ENCODE measurements at regions not wholly inside any gene's neighbourhood (a gene's known extent, or its start where the extent isn't known, plus 50 kb on each side); places are given as distances from the start of the nearest gene placed in this dataset.

DNA sequence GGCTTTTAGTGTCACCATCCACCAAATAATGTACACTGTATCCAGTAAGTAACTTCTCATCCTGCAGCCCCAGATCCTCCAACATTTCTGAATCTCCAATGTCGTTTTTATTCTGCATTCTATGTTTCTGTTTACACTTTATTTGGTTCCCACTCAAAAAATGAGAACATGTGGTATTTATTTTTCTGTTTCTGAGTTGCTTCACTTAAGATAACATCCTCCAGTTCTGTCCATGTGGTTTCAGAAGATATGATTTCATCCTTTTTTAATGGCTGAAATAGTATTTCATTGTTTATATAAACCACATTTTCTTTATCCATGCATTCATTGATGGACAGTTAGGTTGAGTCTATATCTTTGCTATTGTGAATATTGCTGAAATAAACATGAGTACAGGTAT lies 677.3 kb upstream of the FTMT start:
- no peak for DNase-seq (ENCODE audit: low read depth, low spot score)
- in situ Hi-C loops (cut with HindIII; ENCODE audit: low sequenced_read_pairs) = no loop called here
- TF ChIP-seq, protein P1, sequence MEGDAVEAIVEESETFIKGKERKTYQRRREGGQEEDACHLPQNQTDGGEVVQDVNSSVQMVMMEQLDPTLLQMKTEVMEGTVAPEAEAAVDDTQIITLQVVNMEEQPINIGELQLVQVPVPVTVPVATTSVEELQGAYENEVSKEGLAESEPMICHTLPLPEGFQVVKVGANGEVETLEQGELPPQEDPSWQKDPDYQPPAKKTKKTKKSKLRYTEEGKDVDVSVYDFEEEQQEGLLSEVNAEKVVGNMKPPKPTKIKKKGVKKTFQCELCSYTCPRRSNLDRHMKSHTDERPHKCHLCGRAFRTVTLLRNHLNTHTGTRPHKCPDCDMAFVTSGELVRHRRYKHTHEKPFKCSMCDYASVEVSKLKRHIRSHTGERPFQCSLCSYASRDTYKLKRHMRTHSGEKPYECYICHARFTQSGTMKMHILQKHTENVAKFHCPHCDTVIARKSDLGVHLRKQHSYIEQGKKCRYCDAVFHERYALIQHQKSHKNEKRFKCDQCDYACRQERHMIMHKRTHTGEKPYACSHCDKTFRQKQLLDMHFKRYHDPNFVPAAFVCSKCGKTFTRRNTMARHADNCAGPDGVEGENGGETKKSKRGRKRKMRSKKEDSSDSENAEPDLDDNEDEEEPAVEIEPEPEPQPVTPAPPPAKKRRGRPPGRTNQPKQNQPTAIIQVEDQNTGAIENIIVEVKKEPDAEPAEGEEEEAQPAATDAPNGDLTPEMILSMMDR (IDR thresholded peaks at IDR 0.05; ENCODE audit: low read depth, low read length) = no peak
- H3K4me3 ChIP-seq (ENCODE audit: low read depth, low read length) = no peak overlapping the region

DNA sequence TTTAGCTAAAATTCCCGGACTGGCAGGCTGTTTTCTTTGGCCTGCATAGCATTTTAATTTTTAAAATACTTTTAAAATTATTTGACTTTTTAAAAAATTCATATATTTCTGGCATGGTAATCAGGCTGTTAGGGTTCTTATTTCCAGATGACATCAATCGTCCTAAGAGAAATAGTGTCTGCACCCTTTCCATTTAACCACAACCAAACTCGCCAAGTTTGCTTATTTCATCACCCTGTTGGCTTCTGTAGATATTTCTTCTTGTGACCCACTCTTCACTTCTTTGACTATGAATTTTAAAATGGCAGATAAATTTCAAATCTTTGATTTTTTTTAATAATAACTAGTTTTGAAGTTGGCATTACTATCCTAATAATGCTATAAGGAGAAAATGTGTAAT lies 675.7 kb upstream of the FTMT start:
- in situ Hi-C loops (cut with HindIII; ENCODE audit: low sequenced_read_pairs) = no loop called here
- no peak for DNase-seq (ENCODE audit: low read depth, low spot score)
- TF ChIP-seq, protein P1 (IDR thresholded peaks at IDR 0.05; ENCODE audit: low read depth, low read length) = no peak
- no peak overlapping the region for H3K4me3 ChIP-seq (ENCODE audit: low read depth, low read length)

DNA sequence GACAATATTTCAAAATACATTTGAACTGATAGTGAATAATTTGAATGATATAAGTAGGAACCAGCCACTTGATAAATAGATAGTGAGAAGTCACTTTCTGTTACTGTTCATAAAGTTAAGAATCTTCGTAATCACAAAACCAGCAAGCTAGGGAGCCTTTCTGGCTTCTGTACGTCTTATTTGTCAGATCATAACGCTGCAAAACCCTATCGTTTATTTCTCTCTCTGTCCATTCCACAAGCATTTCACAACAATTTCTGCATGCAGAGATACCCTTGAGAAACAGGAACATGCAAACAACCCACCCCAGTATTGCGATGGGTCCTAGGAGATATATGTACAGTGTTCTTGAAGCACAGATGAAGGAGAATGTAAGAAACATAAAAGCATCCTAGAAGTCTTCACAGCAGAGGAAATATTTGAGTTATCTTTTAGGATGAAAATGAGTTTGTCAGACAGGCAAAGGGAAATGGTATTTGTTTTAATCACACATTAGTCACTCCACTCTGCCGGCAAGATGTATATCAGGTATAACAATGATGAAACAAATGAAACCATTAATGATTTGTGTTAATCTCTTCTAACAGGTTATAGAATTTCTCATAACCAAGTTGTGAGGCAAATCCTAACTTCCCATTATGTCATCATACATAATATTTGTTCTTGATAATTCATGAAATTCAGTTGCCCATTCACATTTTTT lies 668.7 kb upstream of the FTMT start:
- in situ Hi-C loops (cut with HindIII; ENCODE audit: low sequenced_read_pairs) = no loop called here
- TF ChIP-seq, protein P1 (IDR thresholded peaks at IDR 0.05; ENCODE audit: low read depth, low read length) = no peak
- DNase-seq (ENCODE audit: low read depth, low spot score) = no peak
- H3K4me3 ChIP-seq (ENCODE audit: low read depth, low read length) = no peak overlapping the region

GRCh38 chr5:121188849-121189248 lies 662.8 kb upstream of the FTMT start:
- no peak overlapping the region for H3K4me3 ChIP-seq (ENCODE audit: low read depth, low read length)
- in situ Hi-C loops (cut with HindIII; ENCODE audit: low sequenced_read_pairs) = no loop called here
- TF ChIP-seq, protein P1 (IDR thresholded peaks at IDR 0.05; ENCODE audit: low read depth, low read length) = no peak
- DNase-seq (ENCODE audit: low read depth, low spot score) = no peak

GRCh38 chr5:121189342-121190305 lies 662.1 kb upstream of the FTMT start:
- H3K4me3 ChIP-seq (ENCODE audit: low read depth, low read length) = no peak overlapping the region
- in situ Hi-C loops (cut with HindIII; ENCODE audit: low sequenced_read_pairs) = no loop called here
- TF ChIP-seq, protein P1 (IDR thresholded peaks at IDR 0.05; ENCODE audit: low read depth, low read length) = no peak
- peak; percentile 79 for DNase-seq (ENCODE audit: low read depth, low spot score)

GRCh38 chr5:121199216-121199999 lies 652.3 kb upstream of the FTMT start:
- in situ Hi-C loops (cut with HindIII; ENCODE audit: low sequenced_read_pairs) = no loop called here
- TF ChIP-seq, protein P1 (IDR thresholded peaks at IDR 0.05; ENCODE audit: low read depth, low read length) = no peak
- peak; percentile 55 for DNase-seq (ENCODE audit: low read depth, low spot score)
- no peak overlapping the region for H3K4me3 ChIP-seq (ENCODE audit: low read depth, low read length)

Data from astrocyte of the spinal cord (primary cell).